ENCODE measurements at regions not wholly inside any gene's neighbourhood (a gene's known extent, or its start where the extent isn't known, plus 50 kb on each side); places are given as distances from the start of the nearest gene placed in this dataset.

GRCh38 chr20:11222243-11222642 lies 548.4 kb upstream of the JAG1 start:
- Histone ChIP-seq H3K27me3 (ENCODE audit: insufficient read depth) (no peaks in the 10 kb centered on the region), H3F3A (replicated peaks; ENCODE audit: insufficient read depth) (peaks cover 9% of the 10 kb centered on the region), H3K79me2 (ENCODE audit: insufficient read depth) (no peaks in the 10 kb centered on the region), H3K4me3 (ENCODE audit: low read depth in 2 of 2, low read length in 1 of 2) (no peak overlapping the region), H3K9me3 (no peaks in the 10 kb centered on the region), H3K36me3 (replicated peaks in 1 of 2; ENCODE audit: control insufficient read depth in 1 of 2, insufficient read depth in 2 of 2, low read length in 1 of 2) (no peaks in the 10 kb centered on the region), H3K9ac (no peak overlapping the region), H3K9me2 (no peaks in the 10 kb centered on the region), H3K4me2 (no peak overlapping the region), H3K27ac (ENCODE audit: low read depth in 2 of 2, low read length in 1 of 2) (no peak overlapping the region), H3K4me1 (ENCODE audit: control insufficient read depth in 1 of 2, insufficient read depth in 2 of 2, low read depth in 1 of 2, low read length in 1 of 2) (peaks cover 0 to 7% of the 10 kb centered on the region in 2 experiments; a peak in 3 of 4 replicates), H4K20me1 (ENCODE audit: insufficient read depth) (no peaks in the 10 kb centered on the region), H2AFZ (ENCODE audit: low read depth) (no peak overlapping the region)
- no peak for DNase-seq
- whole genome bisulfite sequencing (ENCODE audit: low lambda C conversion rate), result 66% methylated on average over 1 of the region's 1 CpG
- ChIA-PET POLR2A (no interaction called here), CTCF (interaction anchor here (1.2 kb wide), 1 partner anchor 17 kb away, joined by 5 read pairs; no protein-coding TSS in a partner anchor)
- TF ChIP-seq NRF1 (IDR thresholded peaks at IDR 0.05; ENCODE audit: low read depth, low read length) (no peak), RAD21 (IDR thresholded peaks at IDR 0.05; ENCODE audit: low read length) (no peak), TAF1 (IDR thresholded peaks at IDR 0.05; ENCODE audit: borderline replicate concordance, low read depth, low read length) (no peak), NFIC (IDR thresholded peaks at IDR 0.05; ENCODE audit: borderline replicate concordance) (no peak), EZH2phosphoT487 (IDR thresholded peaks at IDR 0.05; ENCODE audit: borderline replicate concordance, low read depth) (no peak), USF1 (IDR thresholded peaks at IDR 0.05; ENCODE audit: borderline replicate concordance, low read depth) (no peak)

GRCh38 chr20:11227602-11228001 lies 553.8 kb upstream of the JAG1 start:
- Histone ChIP-seq H3K9ac (no peak overlapping the region), H3K9me3 (no peaks in the 10 kb centered on the region), H3K36me3 (replicated peaks in 1 of 2; ENCODE audit: control insufficient read depth in 1 of 2, insufficient read depth in 2 of 2, low read length in 1 of 2) (no peaks in the 10 kb centered on the region), H3K79me2 (ENCODE audit: insufficient read depth) (no peaks in the 10 kb centered on the region), H4K20me1 (ENCODE audit: insufficient read depth) (no peaks in the 10 kb centered on the region), H3F3A (replicated peaks; ENCODE audit: insufficient read depth) (peaks cover 9% of the 10 kb centered on the region), H3K4me1 (ENCODE audit: control insufficient read depth in 1 of 2, insufficient read depth in 2 of 2, low read depth in 1 of 2, low read length in 1 of 2) (peaks cover 4 to 11% of the 10 kb centered on the region in 2 experiments; a peak in 3 of 4 replicates), H3K4me3 (ENCODE audit: low read depth in 2 of 2, low read length in 1 of 2) (no peak overlapping the region), H3K4me2 (no peak overlapping the region), H3K27me3 (ENCODE audit: insufficient read depth) (no peaks in the 10 kb centered on the region), H2AFZ (ENCODE audit: low read depth) (no peak overlapping the region), H3K9me2 (no peaks in the 10 kb centered on the region), H3K27ac (ENCODE audit: low read depth in 2 of 2, low read length in 1 of 2) (no peak overlapping the region)
- TF ChIP-seq GABPA (IDR thresholded peaks at IDR 0.05; ENCODE audit: low read depth) (no peak), SIN3A (IDR thresholded peaks at IDR 0.05; ENCODE audit: borderline replicate concordance, low read depth, low read length) (no peak), CHD2 (IDR thresholded peaks at IDR 0.05; ENCODE audit: low read length, partially characterized antibody) (no peak), YY1 (IDR thresholded peaks at IDR 0.05; ENCODE audit: low read depth) (no peak)
- DNase-seq, result no peak
- 95% methylated on average over 3 of the region's 3 CpGs for WGBS (ENCODE audit: low lambda C conversion rate)
- POLR2A ChIA-PET, result no interaction called here
- CTCF ChIA-PET, result no interaction called here

- peak overlapping the region; percentile 22 to 74 for H3K27ac ChIP-seq (ENCODE audit: low read depth in 2 of 2, low read length in 1 of 2)
- no peaks in the 10 kb centered on the region for H3K9me3 ChIP-seq
- H4K20me1 ChIP-seq (ENCODE audit: insufficient read depth), result no peaks in the 10 kb centered on the region
- no peaks in the 10 kb centered on the region for H3K9me2 ChIP-seq
- peak overlapping the region; percentile 45 for H3K4me2 ChIP-seq
- CTCF ChIA-PET, result no interaction called here
- H3K27me3 ChIP-seq (ENCODE audit: insufficient read depth), result no peaks in the 10 kb centered on the region
- H3K79me2 ChIP-seq (ENCODE audit: insufficient read depth), result no peaks in the 10 kb centered on the region
- H3K4me3 ChIP-seq (ENCODE audit: low read depth in 2 of 2, low read length in 1 of 2), result no peak overlapping the region
- peak overlapping the region; percentile 18; the same call in 1 of the 2 replicates for H3K9ac ChIP-seq
- WGBS (ENCODE audit: low lambda C conversion rate), result 6% methylated on average over 3 of the region's 3 CpGs
- no peak for DNase-seq
- POLR2A ChIA-PET, result no interaction called here
- H2AFZ ChIP-seq (ENCODE audit: low read depth), result peak overlapping the region; percentile 61
- H3F3A ChIP-seq (replicated peaks; ENCODE audit: insufficient read depth), result peaks cover 9% of the 10 kb centered on the region
- no peaks in the 10 kb centered on the region for H3K36me3 ChIP-seq (replicated peaks in 1 of 2; ENCODE audit: control insufficient read depth in 1 of 2, insufficient read depth in 2 of 2, low read length in 1 of 2)
- H3K4me1 ChIP-seq (ENCODE audit: control insufficient read depth in 1 of 2, insufficient read depth in 2 of 2, low read depth in 1 of 2, low read length in 1 of 2), result peaks cover 4 to 11% of the 10 kb centered on the region in 2 experiments; a peak in 3 of 4 replicates
- TF ChIP-seq SIN3A (IDR thresholded peaks at IDR 0.05; ENCODE audit: borderline replicate concordance, low read depth, low read length) (no peak), EP300 (IDR thresholded peaks at IDR 0.05; ENCODE audit: borderline replicate concordance in 1 of 2, low read depth in 1 of 2, low read length in 1 of 2) (peak in 1 of 2 experiments; percentile 39; a peak in 1 of 4 replicates), FOSL2 (IDR thresholded peaks at IDR 0.05; ENCODE audit: borderline replicate concordance, low read depth) (no peak; the same call in 1 of the 2 replicates), USF1 (IDR thresholded peaks at IDR 0.05; ENCODE audit: borderline replicate concordance, low read depth) (no peak), PBX3 (IDR thresholded peaks at IDR 0.05) (no peak), ZBTB33 (IDR thresholded peaks at IDR 0.05; ENCODE audit: borderline replicate concordance, low read depth) (no peak), MEF2A (IDR thresholded peaks at IDR 0.05; ENCODE audit: borderline replicate concordance, low read depth) (no peak)
Measured at GRCh38 chr20:11229772-11230171, 556.0 kb upstream of the JAG1 start.
